T-cell (primary cell): ENCODE measurements at regions not wholly inside any gene's neighbourhood (a gene's known extent, or its start where the extent isn't known, plus 50 kb on each side); places are given as distances from the start of the nearest gene placed in this dataset.

Source experiments
- ATAC-seq, 4 experiments: fragments of 200-7000 bp in 3 of 4; fragments of 150-1000 bp in 1 of 4; cut with Tn5 transposase; replicated peaks in 1 of 4; 1 replicate in 3 of 4; 2 replicates in 1 of 4; pipeline ENCODE4 v1.10.0; 2021; ENCODE audit warnings: moderate library complexity in 3 of 4, mild to moderate bottlenecking in 2 of 4, moderate number of reproducible peaks in 1 of 4
- CTCF ChIA-PET, 2 donors: fragments of 300-600 bp; sonication (Branson Sonifier 250); formaldehyde crosslinking; loops; one replicate each; lab custom pipeline; 2022; ENCODE audit warnings: antibody characterized with exemption in 2 of 2; lab: Charles Lee
- POLR2A ChIA-PET, 2 donors: fragments of 300-600 bp; sonication (Branson Sonifier 250); formaldehyde crosslinking; loops; one replicate each; lab custom pipeline; 2022; ENCODE audit warnings: antibody characterized with exemption in 2 of 2; lab: Charles Lee
- DNase-seq, 35 experiments: peaks; one replicate each; pipeline versions ENCODE4 v3.0.0 to v3.0.0-alpha.2; 2013 to 2023
- H3K27ac ChIP-seq: one replicate; pipeline ENCODE4 v1.5.1; 2013; ENCODE audit warnings: low read length
- H3K27me3 ChIP-seq, 2 experiments: replicated peaks in 1 of 2; 1 replicate in 1 of 2; 2 replicates in 1 of 2; pipeline versions ENCODE4 v1.6.1 to v1.7.0; 2013; ENCODE audit warnings: low read length in 1 of 2, mixed read lengths in 1 of 2; ENCODE audit not compliant: control insufficient read depth in 2 of 2, insufficient read depth in 2 of 2; ENCODE audit errors: extremely low read depth in 1 of 2
- H3K36me3 ChIP-seq, 2 donors: 1 replicate in 1 of 2; 2 replicates in 1 of 2; pipeline versions ENCODE4 v1.6.1 to v1.7.0; 2013; ENCODE audit warnings: low read length in 1 of 2; ENCODE audit not compliant: control insufficient read depth in 2 of 2, insufficient read depth in 1 of 2; ENCODE audit errors: extremely low read depth in 1 of 2
- H3K4me1 ChIP-seq, 2 experiments: 1 replicate in 1 of 2; 2 replicates in 1 of 2; pipeline versions ENCODE4 v1.6.1 to v1.7.0; 2013; ENCODE audit warnings: low read length in 2 of 2, mixed read lengths in 1 of 2; ENCODE audit not compliant: insufficient read depth in 2 of 2, control insufficient read depth in 1 of 2; ENCODE audit errors: extremely low read depth in 1 of 2
- H3K4me3 ChIP-seq, 2 donors: 1 replicate in 1 of 2; 2 replicates in 1 of 2; pipeline versions ENCODE4 v1.5.1 to v1.7.0; 2013; ENCODE audit warnings: mild to moderate bottlenecking in 2 of 2, low read length in 1 of 2, moderate library complexity in 1 of 2; ENCODE audit not compliant: control insufficient read depth in 1 of 2; ENCODE audit errors: extremely low read depth in 1 of 2
- H3K9me3 ChIP-seq: 2 replicates; pipeline ENCODE4 v1.7.0; 2013
- H3K27ac Mint-ChIP-seq, 2 donors: one replicate each; pipeline ENCODE4 v1.8.0; 2020 to 2021; ENCODE audit warnings: mild to moderate bottlenecking in 2 of 2, mixed read lengths in 2 of 2
- H3K27me3 Mint-ChIP-seq, 2 donors: one replicate each; pipeline ENCODE4 v1.8.0; 2021 to 2022; ENCODE audit warnings: mixed read lengths in 2 of 2
- H3K36me3 Mint-ChIP-seq: one replicate; pipeline ENCODE4 v1.8.0; 2021; ENCODE audit warnings: mixed read lengths
- H3K4me1 Mint-ChIP-seq, 3 donors: one replicate each; pipeline ENCODE4 v1.8.0; 2020 to 2022; ENCODE audit warnings: mixed read lengths in 3 of 3, mild to moderate bottlenecking in 1 of 3
- H3K4me3 Mint-ChIP-seq, 3 donors: one replicate each; pipeline ENCODE4 v1.8.0; 2020 to 2022; ENCODE audit warnings: mild to moderate bottlenecking in 3 of 3, mixed read lengths in 3 of 3, moderate library complexity in 3 of 3
- H3K9me3 Mint-ChIP-seq, 3 donors: one replicate each; pipeline ENCODE4 v1.8.0; 2020 to 2022; ENCODE audit warnings: mixed read lengths in 3 of 3
- WGBS: methylation state at CpG from one replicate; pipeline ENCODE4 v1.1.5; 2013; ENCODE audit warnings: missing lambda C conversion rate; ENCODE audit not compliant: insufficient coverage; 5-methylcytosine and 5-hydroxymethylcytosine counted together

DNA sequence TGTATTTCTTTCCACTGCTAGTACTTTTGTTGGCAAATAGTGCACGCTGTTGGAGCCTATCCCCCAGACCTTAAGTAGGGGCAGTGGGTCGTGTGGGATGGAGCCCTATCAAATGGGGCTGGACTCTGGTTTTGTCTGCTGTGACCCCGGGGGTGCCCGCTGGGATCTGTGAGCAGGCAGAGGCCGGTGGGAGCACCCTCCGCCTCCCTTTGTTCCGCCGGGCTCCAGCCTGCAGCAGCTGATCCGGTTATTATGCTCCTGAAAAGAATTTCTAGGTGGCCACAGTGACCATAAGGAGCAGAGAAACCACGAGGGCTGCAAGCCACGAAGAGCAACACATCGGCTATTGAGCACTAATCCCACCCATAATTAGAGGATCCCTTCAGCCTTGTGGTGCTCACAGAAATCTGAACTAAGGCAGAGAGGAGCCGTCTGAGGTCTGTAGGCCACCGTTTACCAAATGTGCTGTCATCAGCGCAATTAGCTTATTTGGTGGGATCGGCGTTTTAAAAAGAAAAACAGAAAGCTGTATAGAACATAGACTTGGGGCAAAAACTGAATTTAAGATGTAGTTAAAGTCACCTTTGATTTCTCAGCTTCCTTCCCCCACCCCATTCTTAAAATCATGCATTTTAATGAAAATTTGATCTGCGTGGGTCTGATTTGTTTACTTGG, 598.3 kb upstream of the JAG1 start:
- Mint-ChIP-seq H3K9me3 (peaks cover 0 to 2% (median 0%) of the 10 kb centered on the region in 3 donors), H3K36me3 (no peaks in the 10 kb centered on the region), H3K27ac (no peak overlapping the region), H3K4me1 (no peaks in the 10 kb centered on the region), H3K4me3 (no peak overlapping the region), H3K27me3 (no peaks in the 10 kb centered on the region)
- ChIA-PET CTCF (no interaction called here), POLR2A (no interaction called here)
- ATAC-seq (no peak), DNase-seq (no peak)
- 93% methylated on average over 6 of the region's 18 CpGs for WGBS
- no peak overlapping the region for H3K27ac ChIP-seq
- no peaks in the 10 kb centered on the region for H3K27me3 ChIP-seq
- no peak overlapping the region for H3K4me3 ChIP-seq
- no peaks in the 10 kb centered on the region for H3K36me3 ChIP-seq
- H3K9me3 ChIP-seq: no peaks in the 10 kb centered on the region
- H3K4me1 ChIP-seq: no peaks in the 10 kb centered on the region

DNA sequence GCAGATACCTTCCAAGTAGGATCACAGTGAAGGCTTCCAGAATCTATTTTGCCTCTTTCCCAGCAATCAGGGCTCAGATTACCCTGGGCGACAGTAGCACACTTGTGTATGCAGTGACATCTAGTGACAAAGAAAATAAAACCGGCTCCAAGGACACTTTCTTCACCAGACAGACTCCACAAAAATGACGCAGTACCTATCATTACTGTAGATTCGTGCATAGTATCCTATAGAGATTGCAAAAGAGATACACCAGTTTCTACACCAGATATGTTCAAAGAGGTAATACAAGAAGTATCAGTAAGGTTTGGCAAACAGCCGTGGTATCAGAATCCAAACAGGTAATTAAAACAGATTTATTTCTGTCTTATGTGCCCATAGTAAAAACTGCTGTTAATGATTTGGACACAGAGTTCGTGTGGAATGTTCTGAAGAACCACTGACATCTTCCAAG, 600.4 kb upstream of the JAG1 start:
- Histone ChIP-seq H3K36me3 (no peaks in the 10 kb centered on the region), H3K27ac (no peak overlapping the region), H3K4me3 (no peak overlapping the region), H3K9me3 (no peaks in the 10 kb centered on the region), H3K27me3 (no peaks in the 10 kb centered on the region), H3K4me1 (no peaks in the 10 kb centered on the region)
- no peak for DNase-seq
- no peak overlapping the region for H3K27ac Mint-ChIP-seq
- no peaks in the 10 kb centered on the region for H3K36me3 Mint-ChIP-seq
- H3K4me3 Mint-ChIP-seq: no peak overlapping the region
- no peaks in the 10 kb centered on the region for H3K4me1 Mint-ChIP-seq
- ChIA-PET POLR2A (no interaction called here), CTCF (no interaction called here)
- H3K27me3 Mint-ChIP-seq: peaks cover 0 to 3% of the 10 kb centered on the region in 2 donors
- no CpG with 5 or more reads among the region's 6 CpGs for WGBS
- no peak for ATAC-seq
- H3K9me3 Mint-ChIP-seq: peaks cover 0 to 9% (median 6%) of the 10 kb centered on the region in 3 donors

DNA sequence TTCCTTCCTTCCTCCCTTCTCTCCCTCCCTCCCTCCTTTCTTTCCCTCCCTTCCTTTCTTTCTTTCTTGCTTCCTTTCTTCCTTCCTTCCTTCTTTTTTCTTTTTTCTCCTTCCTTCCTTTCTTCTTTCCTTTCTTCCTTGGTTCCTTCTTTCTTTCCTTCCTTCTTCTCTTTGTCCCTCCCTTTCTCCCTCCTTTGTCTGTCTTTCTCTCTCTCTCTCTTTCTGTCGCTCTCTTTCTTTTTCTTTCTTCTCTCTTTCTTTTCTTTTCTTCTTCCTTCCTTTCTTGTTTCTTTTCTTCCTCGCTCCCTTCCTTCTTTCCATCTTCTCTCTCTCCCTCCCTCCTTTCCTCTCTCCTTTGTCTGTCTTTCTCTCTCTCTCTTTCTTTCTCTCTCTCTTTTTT, 601.9 kb upstream of the JAG1 start:
- H3K4me3 ChIP-seq: no peak overlapping the region
- no peaks in the 10 kb centered on the region for H3K36me3 ChIP-seq
- ChIA-PET CTCF (no interaction called here), POLR2A (no interaction called here)
- no peak for DNase-seq
- no peak overlapping the region for H3K27ac Mint-ChIP-seq
- H3K36me3 Mint-ChIP-seq: no peaks in the 10 kb centered on the region
- 96% methylated on average over 2 of the region's 2 CpGs for WGBS
- no peak for ATAC-seq
- no peaks in the 10 kb centered on the region for H3K27me3 ChIP-seq
- H3K4me1 ChIP-seq: no peaks in the 10 kb centered on the region
- H3K27me3 Mint-ChIP-seq: peaks cover 0 to 3% of the 10 kb centered on the region in 2 donors
- no peaks in the 10 kb centered on the region for H3K9me3 ChIP-seq
- peaks cover 0 to 9% (median 6%) of the 10 kb centered on the region in 3 donors for H3K9me3 Mint-ChIP-seq
- H3K4me1 Mint-ChIP-seq: no peaks in the 10 kb centered on the region
- H3K27ac ChIP-seq: no peak overlapping the region
- H3K4me3 Mint-ChIP-seq: no peak overlapping the region

DNA sequence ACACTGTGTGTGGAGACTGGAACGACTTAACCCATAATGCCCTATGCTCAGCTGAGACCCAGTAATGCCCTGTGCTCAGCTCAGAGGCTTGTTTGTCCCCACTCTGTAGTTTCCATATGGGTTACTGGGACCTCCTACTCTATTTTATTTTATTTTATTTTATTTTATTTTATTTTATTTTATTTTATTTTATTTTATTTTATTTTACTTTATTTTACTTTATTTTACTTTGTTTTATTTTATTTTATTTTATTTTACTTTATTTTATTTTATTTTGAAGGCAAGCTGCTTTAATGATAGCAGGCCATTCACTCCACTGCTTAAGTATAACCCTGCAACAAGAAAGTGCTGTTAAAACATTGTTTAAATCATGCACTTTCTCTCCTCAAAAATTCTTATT, 603.4 kb upstream of the JAG1 start:
- Histone ChIP-seq H3K4me3 (no peak overlapping the region), H3K27ac (no peak overlapping the region), H3K36me3 (no peaks in the 10 kb centered on the region), H3K4me1 (no peaks in the 10 kb centered on the region), H3K9me3 (no peaks in the 10 kb centered on the region), H3K27me3 (no peaks in the 10 kb centered on the region)
- ChIA-PET CTCF (no interaction called here), POLR2A (no interaction called here)
- no peak for ATAC-seq
- no peak for DNase-seq
- Mint-ChIP-seq H3K9me3 (peaks cover 0 to 9% (median 6%) of the 10 kb centered on the region in 3 donors), H3K27ac (no peak overlapping the region), H3K36me3 (no peaks in the 10 kb centered on the region), H3K4me3 (no peak overlapping the region), H3K27me3 (peaks cover 0 to 3% of the 10 kb centered on the region in 2 donors), H3K4me1 (no peaks in the 10 kb centered on the region)
- no CpG with 5 or more reads among the region's 1 CpG for WGBS

DNA sequence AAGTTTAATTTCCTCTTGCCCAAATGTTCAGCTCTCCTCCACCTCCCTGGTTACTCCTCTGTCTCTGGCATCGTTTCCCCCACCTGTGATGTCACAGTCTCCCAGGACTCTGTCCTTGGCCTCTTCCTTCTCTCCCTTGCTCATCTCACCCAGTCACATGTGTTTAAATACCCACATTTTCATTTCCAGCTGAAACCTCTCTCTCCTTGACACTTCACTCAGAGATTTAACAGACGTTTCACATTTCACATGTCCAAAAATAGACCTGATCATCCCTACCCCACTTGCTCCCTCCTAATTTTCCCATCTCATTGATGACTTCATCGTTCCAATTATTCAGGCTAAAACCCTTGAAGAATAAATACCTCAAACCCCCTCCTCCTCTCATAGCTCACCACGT, 604.1 kb upstream of the JAG1 start:
- Mint-ChIP-seq H3K27ac (no peak overlapping the region), H3K27me3 (peaks cover 0 to 3% of the 10 kb centered on the region in 2 donors), H3K9me3 (peaks cover 0 to 9% (median 8%) of the 10 kb centered on the region in 3 donors), H3K4me1 (no peaks in the 10 kb centered on the region), H3K4me3 (no peak overlapping the region), H3K36me3 (no peaks in the 10 kb centered on the region)
- 65% methylated on average over 4 of the region's 4 CpGs for WGBS
- DNase-seq (no peak), ATAC-seq (no peak)
- H3K27ac ChIP-seq: no peak overlapping the region
- no peak overlapping the region for H3K4me3 ChIP-seq
- H3K4me1 ChIP-seq: no peaks in the 10 kb centered on the region
- no peaks in the 10 kb centered on the region for H3K9me3 ChIP-seq
- CTCF ChIA-PET: no interaction called here
- H3K27me3 ChIP-seq: no peaks in the 10 kb centered on the region
- POLR2A ChIA-PET: no interaction called here
- H3K36me3 ChIP-seq: no peaks in the 10 kb centered on the region

DNA sequence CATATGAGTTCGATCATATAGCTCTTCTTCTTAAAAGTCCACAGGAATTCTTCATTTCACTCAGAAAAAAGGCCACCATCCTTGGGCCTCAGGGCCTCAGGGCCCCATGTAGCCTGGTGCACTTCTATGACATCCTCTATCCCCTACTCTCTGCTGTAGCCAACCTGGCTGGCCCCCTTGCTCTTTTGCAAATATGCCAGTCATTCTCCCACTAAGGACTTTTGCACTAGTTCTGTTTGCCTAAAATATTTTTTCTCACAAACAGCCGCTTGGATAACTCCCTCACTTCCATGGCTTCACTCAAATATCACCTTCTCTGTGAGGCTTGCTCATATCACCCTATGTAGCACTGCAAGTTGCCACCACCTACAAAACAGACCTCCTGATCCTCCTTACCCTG, 604.7 kb upstream of the JAG1 start:
- Mint-ChIP-seq H3K4me1 (no peaks in the 10 kb centered on the region), H3K27me3 (peaks cover 0 to 3% of the 10 kb centered on the region in 2 donors), H3K36me3 (no peaks in the 10 kb centered on the region), H3K27ac (no peak overlapping the region), H3K9me3 (peaks cover 0 to 10% (median 9%) of the 10 kb centered on the region in 3 donors), H3K4me3 (no peak overlapping the region)
- WGBS: 81% methylated on average over 2 of the region's 2 CpGs
- ChIA-PET CTCF (no interaction called here), POLR2A (no interaction called here)
- Histone ChIP-seq H3K27ac (no peak overlapping the region), H3K36me3 (no peaks in the 10 kb centered on the region), H3K27me3 (no peaks in the 10 kb centered on the region), H3K9me3 (no peaks in the 10 kb centered on the region), H3K4me3 (no peak overlapping the region), H3K4me1 (no peaks in the 10 kb centered on the region)
- ATAC-seq (no peak), DNase-seq (no peak)
